DMS 273 (cell line): ENCODE measurements at regions not wholly inside any gene's neighbourhood (a gene's known extent, or its start where the extent isn't known, plus 50 kb on each side); places are given as distances from the start of the nearest gene placed in this dataset.
"Not testable (repeated sequence)": the region's sequence is repeated elsewhere in the genome, so short reads cannot be mapped to it uniquely, and the experiment has no call there.

Experiments used
- DNase-seq: peaks from one replicate; lab custom pipeline; 2025; ENCODE audit not compliant: unreplicated experiment; lab: John Stamatoyannopoulos, UW

DNA sequence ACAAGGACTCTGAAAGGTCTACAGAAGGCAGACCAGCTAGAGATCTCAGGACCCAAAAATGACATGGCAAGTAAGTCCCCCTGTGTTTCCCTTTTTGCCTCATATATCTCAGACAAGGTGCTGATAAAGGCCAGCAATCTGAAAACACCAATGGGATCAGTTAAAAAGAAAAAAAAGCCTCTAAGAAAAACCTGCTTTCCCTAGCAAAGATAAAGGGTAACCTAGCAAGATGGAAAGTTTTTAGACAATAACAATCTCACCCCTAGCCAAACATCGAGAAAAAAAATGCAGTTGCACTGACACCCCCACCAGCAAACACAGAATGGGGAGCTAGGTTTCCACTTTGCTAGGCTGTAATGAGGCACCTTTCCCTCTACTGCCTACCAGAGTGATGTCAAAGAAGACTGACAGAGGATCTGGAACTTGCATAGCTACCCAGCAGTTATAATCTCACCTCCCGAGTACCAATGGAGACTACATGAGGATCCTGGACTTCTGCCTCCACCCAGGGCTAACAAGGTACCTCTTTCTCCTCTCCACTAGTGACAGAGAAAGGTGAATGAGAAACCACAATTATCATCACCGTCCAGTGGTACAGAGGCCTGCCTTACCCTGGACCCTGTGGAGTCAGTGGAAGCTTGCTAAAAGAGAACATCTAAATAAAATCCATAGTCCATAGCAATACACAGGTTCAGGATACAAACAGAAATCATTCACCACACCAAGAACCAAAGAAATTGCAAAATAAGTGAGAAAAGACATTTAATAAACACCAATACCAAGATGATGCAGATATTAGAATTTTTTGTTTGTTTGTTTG is 240.8 kb downstream of the ARHGAP12 start:
- no peak for DNase-seq

DNA sequence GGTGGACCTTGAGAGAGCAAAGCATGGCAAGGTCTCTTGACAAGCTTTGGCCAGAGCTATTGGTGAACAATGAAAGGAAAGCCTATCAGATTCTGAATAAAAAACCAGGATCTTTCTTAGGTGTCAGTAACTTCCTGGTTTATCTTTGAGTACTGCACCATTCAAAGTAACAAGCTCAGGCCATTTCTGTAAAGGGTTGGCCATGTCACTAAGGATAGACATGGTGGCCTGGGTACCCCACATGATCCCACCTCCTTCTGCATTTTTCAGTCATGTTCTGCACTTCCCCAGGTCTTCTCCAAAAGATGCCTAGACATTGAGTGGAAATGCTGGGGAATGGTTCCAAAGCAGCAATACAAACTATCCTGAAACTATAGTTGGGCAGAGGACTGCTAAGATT is 242.0 kb downstream of the ARHGAP12 start:
- DNase-seq: no peak

DNA sequence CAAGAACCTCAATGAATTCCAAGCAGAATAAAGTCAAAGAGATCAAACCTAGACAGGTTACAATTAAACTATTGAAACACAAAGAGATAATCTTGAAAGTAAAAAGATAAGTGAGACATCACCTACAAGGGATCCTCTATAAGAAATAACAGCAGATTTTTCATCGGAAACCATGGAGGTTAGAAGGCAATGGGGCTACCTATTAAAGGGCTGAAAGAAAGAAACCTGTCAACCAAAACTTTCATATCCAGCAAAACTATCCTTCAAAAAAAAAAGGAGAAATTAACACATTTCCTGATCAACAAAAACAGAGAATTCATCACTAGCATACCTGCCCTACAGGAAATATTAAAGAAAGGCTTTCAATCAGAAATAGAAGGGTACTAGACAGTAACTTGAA is 244.9 kb downstream of the ARHGAP12 start:
- DNase-seq: peak; percentile 45

- no peak for DNase-seq
Observed at GRCh38 chr10:31679936-31680335, 248.7 kb downstream of the ARHGAP12 start.

GRCh38 chr10:31678575-31679516 is 249.8 kb downstream of the ARHGAP12 start:
- no peak for DNase-seq

- DNase-seq: peak; percentile 37
Observed at GRCh38 chr10:31678139-31678536, 250.5 kb downstream of the ARHGAP12 start.

DNA sequence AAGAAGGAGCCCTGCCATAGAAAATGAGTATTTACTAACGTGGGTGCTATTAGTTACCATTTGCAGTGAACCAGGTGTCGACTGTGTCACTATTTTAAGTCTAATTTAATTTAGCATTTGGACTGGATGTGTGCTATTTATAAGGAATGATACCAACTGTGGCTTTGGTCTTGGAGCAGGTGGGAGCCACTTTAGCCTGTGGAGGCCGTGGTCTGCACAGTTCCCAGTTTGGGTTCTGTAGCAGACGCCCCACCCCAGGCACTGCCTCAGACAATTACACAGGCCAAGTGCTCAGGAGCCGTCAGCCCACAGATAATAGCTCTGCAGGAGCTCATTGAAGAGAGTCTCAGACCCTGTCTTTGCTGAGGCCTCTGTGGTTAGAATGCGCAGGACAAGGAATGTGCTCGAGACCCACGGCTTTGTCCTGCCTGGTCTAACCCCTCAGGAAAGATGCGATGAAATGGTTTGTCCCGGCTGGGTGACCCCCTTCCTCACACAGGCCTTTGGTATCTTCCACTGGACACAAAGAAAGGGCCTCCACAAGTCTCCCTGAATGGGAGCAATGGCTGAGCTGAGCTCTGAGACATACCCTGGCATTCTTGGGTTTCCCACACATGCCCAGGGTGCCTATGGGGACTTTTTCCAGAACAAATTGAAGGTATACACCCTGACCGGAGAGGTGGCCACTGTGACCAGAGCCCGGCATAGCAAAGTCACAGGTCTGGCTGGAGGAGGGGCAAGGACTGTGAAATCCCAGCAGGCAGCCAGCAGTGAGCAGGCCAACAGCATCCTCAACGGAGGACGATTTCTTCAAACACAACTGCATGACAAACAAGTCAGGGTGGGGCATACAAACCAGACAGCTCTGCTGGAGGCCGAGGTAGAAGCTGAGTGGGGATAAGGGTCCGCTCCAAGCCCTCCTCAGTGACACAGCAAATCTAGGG is 251.2 kb downstream of the ARHGAP12 start:
- no peak for DNase-seq

DNA sequence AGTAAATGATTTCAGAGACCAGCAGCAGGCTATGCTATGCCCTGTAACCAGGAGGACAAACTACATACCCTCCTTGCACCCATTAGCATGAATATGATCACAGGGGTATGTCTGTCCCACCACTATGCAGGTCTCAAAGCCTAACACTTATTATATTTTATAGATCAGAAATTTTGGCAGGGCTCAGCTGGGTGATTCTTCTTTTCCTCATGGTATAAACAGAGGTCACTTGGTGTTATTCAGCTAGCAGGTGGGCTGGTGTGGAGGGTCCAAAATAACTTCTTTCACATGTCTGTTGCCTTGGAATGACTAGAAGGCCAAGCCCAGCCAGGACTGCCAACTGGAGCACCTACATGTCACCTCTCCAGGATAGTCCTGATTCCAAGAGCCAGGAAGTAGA is 252.9 kb downstream of the ARHGAP12 start:
- DNase-seq: no peak

GRCh38 chr10:31669357-31669756 is 259.3 kb downstream of the ARHGAP12 start:
- DNase-seq: no peak

DNA sequence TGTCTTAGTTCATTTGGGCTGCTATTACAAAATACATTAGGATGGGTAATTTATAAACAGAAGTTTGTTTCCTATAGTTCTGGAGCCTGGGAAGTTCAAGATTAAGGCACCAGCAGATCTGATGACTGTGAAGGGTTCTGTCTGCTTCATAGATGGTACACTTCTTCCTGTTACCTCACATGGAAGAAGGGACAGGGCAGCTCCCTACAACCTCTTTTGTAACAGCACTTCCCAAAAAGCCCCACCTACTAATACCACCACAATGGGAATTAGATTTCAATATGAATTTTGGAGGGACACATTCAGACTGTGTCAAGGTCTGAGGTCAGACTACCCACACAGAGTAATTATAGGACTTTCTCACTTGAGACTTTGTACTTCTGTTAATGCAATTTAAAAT is 260.3 kb downstream of the ARHGAP12 start:
- no peak for DNase-seq

DNA sequence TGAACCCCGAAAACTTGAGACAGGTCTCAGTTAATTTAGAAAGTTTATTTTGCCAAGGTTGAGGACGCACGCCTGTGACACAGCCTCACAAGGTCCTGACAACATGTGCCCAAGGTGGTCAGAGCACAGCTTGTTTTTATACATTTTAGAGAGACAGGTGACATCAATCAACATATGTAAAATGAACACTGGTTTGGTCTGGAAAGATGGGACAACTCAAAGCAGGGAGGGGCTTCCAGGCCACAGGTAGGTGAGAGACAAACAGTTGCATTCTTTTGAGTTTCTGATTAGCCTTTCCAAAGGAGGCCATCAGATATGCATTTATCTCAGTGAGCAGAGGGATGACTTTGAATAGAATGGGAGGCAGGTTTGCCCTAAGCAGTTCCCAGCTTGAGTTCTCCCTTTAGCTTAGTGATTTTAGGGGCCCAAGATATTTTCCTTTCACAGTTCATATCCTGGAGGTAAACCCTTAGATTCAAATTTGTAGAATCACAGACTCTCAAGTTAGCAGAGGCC is 262.8 kb downstream of the ARHGAP12 start:
- DNase-seq: not testable (repeated sequence)

DNA sequence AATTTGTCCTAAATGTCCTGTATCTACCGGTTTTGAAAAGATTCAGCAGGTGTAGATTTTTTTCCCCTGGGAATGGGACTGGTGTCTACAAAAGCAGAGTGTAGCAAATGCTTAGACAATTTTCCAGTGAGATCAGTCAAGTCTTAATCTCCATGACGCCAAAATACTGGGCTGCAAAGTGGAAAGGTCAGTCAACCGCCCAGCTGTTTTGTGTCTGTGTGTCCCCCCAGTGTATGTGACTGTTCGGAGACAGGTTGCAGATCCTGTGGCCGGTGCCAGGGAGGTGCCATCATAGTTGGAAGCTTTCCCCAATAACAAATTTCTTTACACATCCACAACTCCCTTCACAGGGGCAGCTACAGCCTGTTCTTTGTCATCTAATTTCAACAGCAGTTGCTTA is 263.8 kb downstream of the ARHGAP12 start:
- no peak for DNase-seq

- DNase-seq: not testable (repeated sequence)
Observed at GRCh38 chr10:31664071-31664470, 264.6 kb downstream of the ARHGAP12 start.

DNA sequence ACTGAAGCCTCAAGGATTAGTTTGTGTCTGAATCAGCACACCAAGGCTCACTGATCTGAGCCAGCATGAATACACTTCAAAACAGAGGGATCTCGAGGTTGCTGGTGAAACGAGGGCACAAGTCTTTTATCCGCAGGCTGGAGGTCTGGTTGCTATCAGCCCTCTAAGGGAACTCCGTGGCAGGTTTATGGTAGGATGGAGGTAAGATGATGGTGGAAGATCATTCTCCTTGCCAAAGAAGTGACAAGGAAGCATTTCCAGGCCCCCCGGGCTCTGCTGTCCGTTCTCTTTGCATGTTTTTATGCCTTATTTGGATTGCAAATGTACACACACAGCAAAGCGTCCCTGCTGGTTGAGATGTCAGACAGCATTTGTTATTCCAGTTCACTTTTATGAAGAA is 268.3 kb downstream of the ARHGAP12 start:
- no peak for DNase-seq

- DNase-seq: no peak
Observed at GRCh38 chr10:31659665-31660064, 269.0 kb downstream of the ARHGAP12 start.

DNA sequence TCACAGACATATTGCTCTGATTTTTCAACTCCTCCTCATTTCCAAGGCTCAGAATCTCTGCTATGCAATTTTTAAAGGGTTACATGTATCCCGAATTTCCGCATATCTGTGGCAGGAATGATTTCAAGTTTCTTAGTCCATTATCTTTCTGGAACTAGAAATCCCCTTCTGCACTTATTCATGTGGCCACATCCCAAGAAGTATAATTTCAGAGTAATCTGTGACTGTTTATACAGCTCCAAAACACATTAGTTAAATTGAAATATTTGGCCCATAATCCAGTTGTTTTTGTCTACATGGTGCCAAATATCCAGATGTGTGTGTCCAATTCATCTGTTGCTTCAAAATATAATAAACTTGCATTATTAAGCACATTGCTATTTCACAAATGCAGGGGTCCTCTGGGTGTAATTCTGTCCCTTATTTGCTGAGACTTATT is 271.2 kb downstream of the ARHGAP12 start:
- DNase-seq: no peak

DNA sequence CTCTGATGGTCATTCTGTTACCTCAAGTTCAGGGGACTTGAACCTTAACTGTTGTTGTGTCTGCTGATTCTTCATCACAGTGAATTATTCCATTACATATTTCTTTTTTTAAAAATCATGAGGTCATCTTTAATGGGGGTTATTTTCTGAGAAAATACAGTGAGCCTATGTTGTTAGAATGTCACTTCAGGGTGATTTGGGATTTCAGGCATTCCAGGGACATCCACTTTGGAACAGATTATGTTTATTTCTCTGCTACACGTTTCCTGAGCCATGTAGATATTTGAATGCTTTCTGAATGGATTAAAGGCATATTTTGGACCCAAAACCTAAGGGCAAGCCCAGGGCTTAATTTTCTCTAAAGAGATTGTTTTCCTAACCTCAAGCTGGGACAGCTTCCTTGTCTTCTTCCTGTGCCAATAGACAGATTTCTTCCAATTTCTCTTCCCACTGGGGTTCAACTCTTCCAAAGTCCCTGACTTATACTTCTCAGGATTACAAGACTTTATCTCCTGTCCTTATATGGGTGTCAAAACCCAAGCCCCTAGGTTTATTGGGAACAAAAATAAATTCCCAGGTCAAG is 271.7 kb downstream of the ARHGAP12 start:
- no peak for DNase-seq

DNA sequence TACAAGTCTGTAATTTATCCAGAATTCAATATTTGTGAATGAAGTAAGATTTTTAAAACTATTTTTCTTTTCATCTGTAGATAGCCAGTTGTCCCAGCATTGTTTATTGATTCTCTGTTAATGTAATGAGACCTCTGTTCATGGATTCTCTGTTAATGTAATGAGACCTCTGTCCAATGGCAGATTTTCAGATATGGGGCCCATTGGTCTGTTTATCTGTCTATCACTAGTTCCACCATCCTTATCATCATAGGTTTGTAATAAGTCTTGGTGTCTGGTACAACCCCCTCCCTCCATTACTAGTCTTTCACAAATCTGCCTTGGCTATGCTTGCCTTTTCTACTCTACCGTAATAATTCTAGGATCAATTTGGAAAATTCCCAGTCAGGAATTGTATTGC is 276.6 kb downstream of the ARHGAP12 start:
- no peak for DNase-seq

GRCh38 chr10:31650010-31650409 is 278.6 kb downstream of the ARHGAP12 start:
- DNase-seq: peak; percentile 64

GRCh38 chr10:31648966-31649365 is 279.7 kb downstream of the ARHGAP12 start:
- no peak for DNase-seq
